ENCODE measurements at regions not wholly inside any gene's neighbourhood (a gene's known extent, or its start where the extent isn't known, plus 50 kb on each side); places are given as distances from the start of the nearest gene placed in this dataset.

DNA sequence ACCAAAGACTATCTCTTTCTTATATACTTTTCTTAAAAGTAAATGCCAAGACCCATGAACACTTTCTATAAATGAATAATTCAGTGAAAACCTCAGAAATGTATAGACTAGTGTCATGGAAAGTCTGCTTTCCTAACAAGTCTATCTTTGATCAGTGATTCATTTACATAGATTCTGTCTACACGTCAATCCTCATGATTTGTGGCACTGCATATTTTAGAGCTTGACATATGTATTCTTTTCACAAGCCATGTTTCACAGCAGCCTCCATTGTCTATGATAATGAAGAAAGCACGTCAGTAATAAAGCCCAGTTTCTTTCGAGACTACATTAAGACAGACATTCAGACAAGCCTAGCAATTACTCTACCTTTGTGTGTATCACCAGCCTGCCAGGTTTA, 486.6 kb downstream of the IRS1 start:
- Histone ChIP-seq H3K4me3 (no peak overlapping the region), H3K36me3 (no peaks in the 10 kb centered on the region), H3K9me3 (no peaks in the 10 kb centered on the region), H3K4me1 (replicated peaks) (no peaks in the 10 kb centered on the region), H3K27ac (no peak overlapping the region), H3K27me3 (replicated peaks; ENCODE audit: insufficient read depth) (no peaks in the 10 kb centered on the region)
- intact Hi-C loops (cut with DNase I): no loop called here
- no peak for TF ChIP-seq POLR2AphosphoS5 (IDR thresholded peaks at IDR 0.05)
- TF ChIP-seq, protein P1, sequence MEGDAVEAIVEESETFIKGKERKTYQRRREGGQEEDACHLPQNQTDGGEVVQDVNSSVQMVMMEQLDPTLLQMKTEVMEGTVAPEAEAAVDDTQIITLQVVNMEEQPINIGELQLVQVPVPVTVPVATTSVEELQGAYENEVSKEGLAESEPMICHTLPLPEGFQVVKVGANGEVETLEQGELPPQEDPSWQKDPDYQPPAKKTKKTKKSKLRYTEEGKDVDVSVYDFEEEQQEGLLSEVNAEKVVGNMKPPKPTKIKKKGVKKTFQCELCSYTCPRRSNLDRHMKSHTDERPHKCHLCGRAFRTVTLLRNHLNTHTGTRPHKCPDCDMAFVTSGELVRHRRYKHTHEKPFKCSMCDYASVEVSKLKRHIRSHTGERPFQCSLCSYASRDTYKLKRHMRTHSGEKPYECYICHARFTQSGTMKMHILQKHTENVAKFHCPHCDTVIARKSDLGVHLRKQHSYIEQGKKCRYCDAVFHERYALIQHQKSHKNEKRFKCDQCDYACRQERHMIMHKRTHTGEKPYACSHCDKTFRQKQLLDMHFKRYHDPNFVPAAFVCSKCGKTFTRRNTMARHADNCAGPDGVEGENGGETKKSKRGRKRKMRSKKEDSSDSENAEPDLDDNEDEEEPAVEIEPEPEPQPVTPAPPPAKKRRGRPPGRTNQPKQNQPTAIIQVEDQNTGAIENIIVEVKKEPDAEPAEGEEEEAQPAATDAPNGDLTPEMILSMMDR (IDR thresholded peaks at IDR 0.05): no peak
- TF ChIP-seq POLR2A (IDR thresholded peaks at IDR 0.05): no peak
- WGBS: 95% methylated on average over 3 of the region's 3 CpGs
- no peak for DNase-seq (ENCODE audit: low spot score)

DNA sequence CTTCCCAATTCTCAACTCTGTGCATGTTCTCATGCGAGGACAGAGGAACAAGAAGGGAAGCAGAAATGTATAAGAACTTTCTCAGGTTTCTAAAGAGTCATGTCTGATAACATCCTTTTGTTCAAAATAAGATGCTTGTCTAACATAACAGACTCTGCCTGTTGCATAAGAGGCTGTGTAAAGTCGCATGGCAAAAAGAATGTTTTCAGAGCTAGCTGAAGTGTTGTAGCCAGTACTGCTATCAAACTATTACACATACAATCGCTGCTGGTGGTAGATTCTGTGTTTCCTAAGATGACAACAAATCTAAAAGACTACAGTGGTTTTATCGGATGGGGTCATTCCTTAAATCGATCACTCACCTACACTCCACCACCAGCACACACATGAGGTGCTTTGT, 487.5 kb downstream of the IRS1 start:
- Histone ChIP-seq H3K9me3 (no peaks in the 10 kb centered on the region), H3K4me1 (replicated peaks) (no peaks in the 10 kb centered on the region), H3K27ac (no peak overlapping the region), H3K27me3 (replicated peaks; ENCODE audit: insufficient read depth) (no peaks in the 10 kb centered on the region), H3K4me3 (no peak overlapping the region), H3K36me3 (no peaks in the 10 kb centered on the region)
- no peak for DNase-seq (ENCODE audit: low spot score)
- intact Hi-C loops (cut with DNase I): no loop called here
- WGBS: 92% methylated on average over 5 of the region's 5 CpGs
- no peak for TF ChIP-seq POLR2A (IDR thresholded peaks at IDR 0.05)
- TF ChIP-seq, protein P1 (IDR thresholded peaks at IDR 0.05): no peak
- no peak for TF ChIP-seq POLR2AphosphoS5 (IDR thresholded peaks at IDR 0.05)

DNA sequence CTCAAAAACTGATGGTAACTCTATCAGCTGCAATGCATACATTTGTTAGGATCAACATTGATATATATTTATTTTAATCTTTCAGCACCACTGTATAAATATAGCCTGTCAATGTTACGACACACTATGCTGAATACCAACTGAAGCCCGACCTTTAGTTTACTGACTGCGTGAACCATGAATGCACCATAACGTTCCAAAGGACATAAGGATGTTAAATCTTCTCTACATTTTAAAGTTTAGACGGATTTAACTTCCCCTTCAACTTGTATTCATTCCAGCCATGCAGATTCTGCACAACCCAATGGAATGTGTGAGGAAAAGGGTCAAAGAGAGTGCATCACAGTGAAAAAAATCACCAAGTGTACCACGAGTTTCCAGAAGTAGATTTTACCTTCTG, 489.5 kb downstream of the IRS1 start:
- DNase-seq (ENCODE audit: low spot score): no peak
- WGBS: 50% methylated on average over 6 of the region's 6 CpGs
- TF ChIP-seq POLR2AphosphoS5 (IDR thresholded peaks at IDR 0.05) (no peak), POLR2A (IDR thresholded peaks at IDR 0.05) (no peak)
- TF ChIP-seq, protein P1 (IDR thresholded peaks at IDR 0.05): no peak
- intact Hi-C loops (cut with DNase I): no loop called here
- H3K27ac ChIP-seq: no peak overlapping the region
- no peaks in the 10 kb centered on the region for H3K4me1 ChIP-seq (replicated peaks)
- H3K27me3 ChIP-seq (replicated peaks; ENCODE audit: insufficient read depth): no peaks in the 10 kb centered on the region
- no peak overlapping the region for H3K4me3 ChIP-seq
- no peaks in the 10 kb centered on the region for H3K9me3 ChIP-seq
- no peaks in the 10 kb centered on the region for H3K36me3 ChIP-seq

DNA sequence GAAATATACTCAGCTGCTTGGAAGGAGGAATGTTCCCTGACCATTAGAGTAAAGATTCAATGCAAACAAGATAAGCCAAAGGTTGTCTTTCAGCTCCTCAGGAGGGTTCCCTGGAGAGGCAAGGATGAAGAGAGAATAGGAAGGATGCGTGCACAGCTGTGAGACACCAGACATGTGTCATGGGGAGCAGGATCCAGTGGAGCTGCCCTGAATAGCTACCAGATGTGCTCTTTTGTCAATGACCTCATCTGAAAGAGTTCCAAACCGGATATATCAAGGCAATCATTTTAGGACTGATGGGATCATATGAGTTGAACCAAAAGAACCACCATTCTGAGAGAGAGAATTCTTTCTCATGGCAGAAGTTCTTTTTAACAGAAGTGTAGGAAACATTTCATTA, 490.6 kb downstream of the IRS1 start:
- Histone ChIP-seq H3K27ac (no peak overlapping the region), H3K36me3 (no peaks in the 10 kb centered on the region), H3K4me1 (replicated peaks) (no peaks in the 10 kb centered on the region), H3K27me3 (replicated peaks; ENCODE audit: insufficient read depth) (no peaks in the 10 kb centered on the region), H3K4me3 (no peak overlapping the region), H3K9me3 (no peaks in the 10 kb centered on the region)
- intact Hi-C loops (cut with DNase I): no loop called here
- TF ChIP-seq, protein P1 (IDR thresholded peaks at IDR 0.05): no peak
- TF ChIP-seq POLR2AphosphoS5 (IDR thresholded peaks at IDR 0.05) (no peak), POLR2A (IDR thresholded peaks at IDR 0.05) (no peak)
- DNase-seq (ENCODE audit: low spot score): no peak
- WGBS: 75% methylated on average over 2 of the region's 2 CpGs

DNA sequence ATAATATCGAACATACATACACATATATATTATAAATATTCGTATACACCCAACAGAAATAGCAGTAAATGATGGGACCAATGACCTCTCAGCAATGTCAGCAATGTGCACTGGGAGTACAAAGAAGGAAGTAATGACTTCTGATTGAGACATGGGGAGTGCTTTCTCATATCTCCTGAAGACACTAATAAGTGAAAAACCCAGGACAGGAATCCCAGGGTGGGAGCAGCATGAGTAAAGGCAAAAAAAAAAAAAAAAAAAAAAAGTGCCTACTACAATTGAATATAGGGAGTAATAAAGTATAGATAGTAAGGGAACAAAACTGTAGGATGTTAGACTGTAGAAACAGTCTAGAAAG, 491.3 kb downstream of the IRS1 start:
- Histone ChIP-seq H3K4me3 (no peak overlapping the region), H3K9me3 (no peaks in the 10 kb centered on the region), H3K27me3 (replicated peaks; ENCODE audit: insufficient read depth) (no peaks in the 10 kb centered on the region), H3K4me1 (replicated peaks) (no peaks in the 10 kb centered on the region), H3K36me3 (no peaks in the 10 kb centered on the region), H3K27ac (no peak overlapping the region)
- DNase-seq (ENCODE audit: low spot score): no peak
- TF ChIP-seq POLR2AphosphoS5 (IDR thresholded peaks at IDR 0.05): no peak
- TF ChIP-seq, protein P1 (IDR thresholded peaks at IDR 0.05): no peak
- WGBS: 98% methylated on average over 2 of the region's 2 CpGs
- intact Hi-C loops (cut with DNase I): no loop called here
